ENCODE measurements at regions not wholly inside any gene's neighbourhood (a gene's known extent, or its start where the extent isn't known, plus 50 kb on each side); places are given as distances from the start of the nearest gene placed in this dataset.

GRCh38 chrY:13092986-13093385 lies 188.3 kb downstream of the DDX3Y start:
- Mint-ChIP-seq H3K4me1 (ENCODE audit: low read depth) (peaks cover 2% of the 10 kb centered on the region), H3K27ac (no peak overlapping the region), H3K27me3 (peaks cover 2% of the 10 kb centered on the region), H3K36me3 (no peaks in the 10 kb centered on the region), H3K4me3 (no peak overlapping the region), H3K9me3 (ENCODE audit: low read depth) (no peaks in the 10 kb centered on the region)

DNA sequence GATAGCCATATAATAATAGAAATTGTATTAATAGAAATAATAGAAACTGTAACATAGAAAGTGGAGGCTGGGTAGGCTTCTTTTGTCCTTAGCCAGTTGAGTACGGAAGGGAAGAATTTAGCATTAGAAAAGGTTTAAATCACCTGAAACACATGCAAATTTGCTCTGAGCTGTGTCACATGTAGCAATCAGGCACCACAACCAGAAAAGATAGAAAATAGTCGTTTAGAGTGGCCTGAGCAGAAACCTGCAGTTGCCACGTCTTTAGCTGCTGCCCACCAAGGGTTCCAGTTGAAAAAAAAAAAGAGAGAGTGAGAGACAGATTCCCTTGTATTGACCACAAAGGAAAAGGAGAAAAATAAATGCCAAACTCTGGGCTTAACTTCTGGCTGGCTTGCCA lies 188.8 kb downstream of the DDX3Y start:
- Mint-ChIP-seq H3K9me3 (ENCODE audit: low read depth) (no peaks in the 10 kb centered on the region), H3K27ac (no peak overlapping the region), H3K4me1 (ENCODE audit: low read depth) (peaks cover 2% of the 10 kb centered on the region), H3K4me3 (no peak overlapping the region), H3K27me3 (peaks cover 2% of the 10 kb centered on the region), H3K36me3 (no peaks in the 10 kb centered on the region)

- H3K27ac Mint-ChIP-seq, result no peak overlapping the region
- H3K36me3 Mint-ChIP-seq, result no peaks in the 10 kb centered on the region
- peaks cover 2% of the 10 kb centered on the region for H3K27me3 Mint-ChIP-seq
- no peak overlapping the region for H3K4me3 Mint-ChIP-seq
- H3K4me1 Mint-ChIP-seq (ENCODE audit: low read depth), result peaks cover 2% of the 10 kb centered on the region
- H3K9me3 Mint-ChIP-seq (ENCODE audit: low read depth), result peaks cover 7% of the 10 kb centered on the region
These were observed 189.7 kb downstream of the DDX3Y start for GRCh38 chrY:13094411-13094810.

GRCh38 chrY:13094904-13095600 lies 190.4 kb downstream of the DDX3Y start:
- Mint-ChIP-seq H3K27ac (no peak overlapping the region), H3K9me3 (ENCODE audit: low read depth) (peaks cover 7% of the 10 kb centered on the region), H3K36me3 (no peaks in the 10 kb centered on the region), H3K4me3 (no peak overlapping the region), H3K4me1 (ENCODE audit: low read depth) (peaks cover 2% of the 10 kb centered on the region), H3K27me3 (peaks cover 2% of the 10 kb centered on the region)

GRCh38 chrY:13126881-13127456 lies 222.3 kb downstream of the DDX3Y start:
- peaks cover 5% of the 10 kb centered on the region for H3K27me3 Mint-ChIP-seq
- no peaks in the 10 kb centered on the region for H3K36me3 Mint-ChIP-seq
- H3K27ac Mint-ChIP-seq, result no peak overlapping the region
- no peaks in the 10 kb centered on the region for H3K9me3 Mint-ChIP-seq (ENCODE audit: low read depth)
- no peaks in the 10 kb centered on the region for H3K4me1 Mint-ChIP-seq (ENCODE audit: low read depth)
- H3K4me3 Mint-ChIP-seq, result no peak overlapping the region

GRCh38 chrY:13127476-13127875 lies 222.8 kb downstream of the DDX3Y start:
- H3K27me3 Mint-ChIP-seq, result peaks cover 5% of the 10 kb centered on the region

DNA sequence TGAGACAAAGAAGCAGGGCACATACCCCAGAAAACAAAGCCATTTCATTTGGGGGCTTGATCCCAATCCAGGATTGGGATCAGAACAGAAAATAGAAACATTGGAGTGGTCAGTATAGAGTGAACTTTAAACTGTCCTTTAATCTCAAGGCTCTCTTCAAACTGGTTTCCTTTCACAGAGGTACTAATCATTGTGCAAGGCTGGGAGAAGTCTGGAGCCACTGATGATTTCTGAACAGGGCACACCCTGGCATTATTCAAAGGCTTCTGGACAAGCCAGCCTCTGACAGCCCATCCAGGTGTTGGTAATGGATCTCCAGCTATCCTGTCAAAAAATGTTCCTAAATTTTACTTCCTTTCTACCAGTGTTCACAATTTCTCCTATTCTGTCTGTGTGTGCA lies 244.5 kb downstream of the DDX3Y start:
- no peaks in the 10 kb centered on the region for H3K27me3 Mint-ChIP-seq
- no peaks in the 10 kb centered on the region for H3K9me3 Mint-ChIP-seq (ENCODE audit: low read depth)
- H3K4me1 Mint-ChIP-seq (ENCODE audit: low read depth), result peaks cover 6% of the 10 kb centered on the region
- peak overlapping the region; percentile 58 for H3K27ac Mint-ChIP-seq
- H3K4me3 Mint-ChIP-seq, result peak overlapping the region; percentile 80
- H3K36me3 Mint-ChIP-seq, result no peaks in the 10 kb centered on the region

More at GRCh38 chrY:13127476-13127875, 222.8 kb downstream of the DDX3Y start:
- Mint-ChIP-seq H3K4me1 (ENCODE audit: low read depth) (no peaks in the 10 kb centered on the region), H3K27ac (no peak overlapping the region), H3K36me3 (no peaks in the 10 kb centered on the region), H3K9me3 (ENCODE audit: low read depth) (no peaks in the 10 kb centered on the region), H3K4me3 (no peak overlapping the region)

DNA sequence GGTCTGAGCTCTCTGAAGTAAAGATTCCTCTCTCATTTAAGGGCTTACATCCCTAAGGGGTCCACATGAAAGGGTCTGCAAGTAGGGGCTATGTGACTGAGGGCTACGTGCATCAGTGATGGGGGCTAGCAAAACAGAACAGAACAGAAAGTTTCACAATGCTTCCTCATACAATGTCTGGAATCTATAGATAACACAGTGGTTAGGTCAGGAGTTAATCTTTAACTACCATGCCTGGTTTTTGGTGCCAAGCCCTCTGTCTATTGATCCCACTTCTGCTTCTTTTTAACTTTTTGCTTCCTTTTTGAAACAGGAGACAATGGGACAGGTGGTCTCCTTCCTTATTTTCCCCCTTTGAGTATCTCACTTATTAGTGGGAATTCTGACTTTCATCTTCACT lies 263.0 kb downstream of the DDX3Y start:
- H3K4me1 Mint-ChIP-seq (ENCODE audit: low read depth), result peaks cover 2% of the 10 kb centered on the region
- H3K9me3 Mint-ChIP-seq (ENCODE audit: low read depth), result no peaks in the 10 kb centered on the region
- H3K27me3 Mint-ChIP-seq, result no peaks in the 10 kb centered on the region
- no peaks in the 10 kb centered on the region for H3K36me3 Mint-ChIP-seq
- no peak overlapping the region for H3K27ac Mint-ChIP-seq
- H3K4me3 Mint-ChIP-seq, result no peak overlapping the region

- Mint-ChIP-seq H3K27ac (no peak overlapping the region), H3K36me3 (no peaks in the 10 kb centered on the region), H3K4me1 (ENCODE audit: low read depth) (peaks cover 2% of the 10 kb centered on the region), H3K9me3 (ENCODE audit: low read depth) (no peaks in the 10 kb centered on the region), H3K27me3 (no peaks in the 10 kb centered on the region), H3K4me3 (no peak overlapping the region)
These were observed 263.6 kb downstream of the DDX3Y start for GRCh38 chrY:13168257-13168656.
